ENCODE measurements at regions not wholly inside any gene's neighbourhood (a gene's known extent, or its start where the extent isn't known, plus 50 kb on each side); places are given as distances from the start of the nearest gene placed in this dataset.

DNA sequence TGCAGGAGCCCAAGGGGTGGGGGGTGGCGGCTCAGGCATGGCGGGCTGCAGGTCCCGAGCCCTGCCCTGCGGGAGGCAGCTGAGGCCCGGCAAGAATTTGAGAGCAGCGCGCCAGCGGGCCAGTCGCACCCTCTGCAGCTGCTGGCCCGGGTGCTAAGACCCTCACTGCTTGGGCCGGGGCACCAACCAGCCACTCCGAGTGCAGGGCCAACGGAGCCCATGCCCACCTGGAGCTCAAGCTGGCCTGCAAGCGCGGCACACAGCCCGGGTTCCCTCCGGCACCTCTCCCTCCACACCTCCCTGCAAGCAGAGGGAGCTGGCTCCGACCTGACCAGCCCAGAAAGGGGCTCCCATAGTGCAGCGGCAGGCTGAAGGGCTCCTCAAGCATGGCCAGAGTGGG lies 758.2 kb upstream of the INTU start:
- TF ChIP-seq, protein P1, sequence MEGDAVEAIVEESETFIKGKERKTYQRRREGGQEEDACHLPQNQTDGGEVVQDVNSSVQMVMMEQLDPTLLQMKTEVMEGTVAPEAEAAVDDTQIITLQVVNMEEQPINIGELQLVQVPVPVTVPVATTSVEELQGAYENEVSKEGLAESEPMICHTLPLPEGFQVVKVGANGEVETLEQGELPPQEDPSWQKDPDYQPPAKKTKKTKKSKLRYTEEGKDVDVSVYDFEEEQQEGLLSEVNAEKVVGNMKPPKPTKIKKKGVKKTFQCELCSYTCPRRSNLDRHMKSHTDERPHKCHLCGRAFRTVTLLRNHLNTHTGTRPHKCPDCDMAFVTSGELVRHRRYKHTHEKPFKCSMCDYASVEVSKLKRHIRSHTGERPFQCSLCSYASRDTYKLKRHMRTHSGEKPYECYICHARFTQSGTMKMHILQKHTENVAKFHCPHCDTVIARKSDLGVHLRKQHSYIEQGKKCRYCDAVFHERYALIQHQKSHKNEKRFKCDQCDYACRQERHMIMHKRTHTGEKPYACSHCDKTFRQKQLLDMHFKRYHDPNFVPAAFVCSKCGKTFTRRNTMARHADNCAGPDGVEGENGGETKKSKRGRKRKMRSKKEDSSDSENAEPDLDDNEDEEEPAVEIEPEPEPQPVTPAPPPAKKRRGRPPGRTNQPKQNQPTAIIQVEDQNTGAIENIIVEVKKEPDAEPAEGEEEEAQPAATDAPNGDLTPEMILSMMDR (IDR thresholded peaks at IDR 0.05) = no peak
- TF ChIP-seq POLR2AphosphoS5 (IDR thresholded peaks at IDR 0.05) = no peak
- no peak for TF ChIP-seq POLR2A (IDR thresholded peaks at IDR 0.05)
- no peak for TF ChIP-seq EP300 (IDR thresholded peaks at IDR 0.05)
